Hepatocyte (in vitro differentiated cells): ENCODE measurements at regions not wholly inside any gene's neighbourhood (a gene's known extent, or its start where the extent isn't known, plus 50 kb on each side); places are given as distances from the start of the nearest gene placed in this dataset.

ENCODE experiments used
- EZH2 ChIP-seq: fragments of 200-600 bp; sonication (generic); IDR thresholded peaks from 2 replicates; pipeline ENCODE4 v1.6.1; 2016; ENCODE audit warnings: antibody characterized with exemption, mild to moderate bottlenecking, borderline replicate concordance
- TF ChIP-seq, protein P1 (sequence below): fragments of 200-600 bp; sonication (generic); IDR thresholded peaks from 2 replicates; pipeline ENCODE4 v1.5.1; 2016; ENCODE audit warnings: antibody characterized with exemption, mild to moderate bottlenecking; ENCODE audit not compliant: poor library complexity

DNA sequence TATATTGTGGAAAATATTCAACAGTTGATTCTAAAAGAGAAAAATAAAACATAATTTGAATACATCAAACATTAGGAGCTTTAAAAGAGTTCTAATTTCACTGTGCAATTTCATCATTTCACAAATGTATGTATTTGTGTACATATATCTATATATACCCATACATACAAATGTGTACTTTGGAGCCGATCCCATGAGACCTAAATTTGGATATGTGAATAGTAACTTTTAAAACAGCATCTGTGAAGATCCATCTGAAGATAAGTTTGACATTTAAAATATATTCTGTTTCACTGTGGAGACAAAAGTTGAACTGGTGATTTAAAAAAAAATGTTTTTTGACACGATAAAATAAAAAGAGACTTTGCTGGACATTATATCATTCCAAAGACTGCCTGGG is 374.0 kb downstream of the TMA16 start:
- TF ChIP-seq, protein P1, sequence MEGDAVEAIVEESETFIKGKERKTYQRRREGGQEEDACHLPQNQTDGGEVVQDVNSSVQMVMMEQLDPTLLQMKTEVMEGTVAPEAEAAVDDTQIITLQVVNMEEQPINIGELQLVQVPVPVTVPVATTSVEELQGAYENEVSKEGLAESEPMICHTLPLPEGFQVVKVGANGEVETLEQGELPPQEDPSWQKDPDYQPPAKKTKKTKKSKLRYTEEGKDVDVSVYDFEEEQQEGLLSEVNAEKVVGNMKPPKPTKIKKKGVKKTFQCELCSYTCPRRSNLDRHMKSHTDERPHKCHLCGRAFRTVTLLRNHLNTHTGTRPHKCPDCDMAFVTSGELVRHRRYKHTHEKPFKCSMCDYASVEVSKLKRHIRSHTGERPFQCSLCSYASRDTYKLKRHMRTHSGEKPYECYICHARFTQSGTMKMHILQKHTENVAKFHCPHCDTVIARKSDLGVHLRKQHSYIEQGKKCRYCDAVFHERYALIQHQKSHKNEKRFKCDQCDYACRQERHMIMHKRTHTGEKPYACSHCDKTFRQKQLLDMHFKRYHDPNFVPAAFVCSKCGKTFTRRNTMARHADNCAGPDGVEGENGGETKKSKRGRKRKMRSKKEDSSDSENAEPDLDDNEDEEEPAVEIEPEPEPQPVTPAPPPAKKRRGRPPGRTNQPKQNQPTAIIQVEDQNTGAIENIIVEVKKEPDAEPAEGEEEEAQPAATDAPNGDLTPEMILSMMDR, result no peak
- TF ChIP-seq EZH2, result no peak
